Limb (tissue), 2 donors: ENCODE measurements at regions not wholly inside any gene's neighbourhood (a gene's known extent, or its start where the extent isn't known, plus 50 kb on each side); places are given as distances from the start of the nearest gene placed in this dataset.

ENCODE experiments used
- DNase-seq, 2 donors: peaks; one replicate each; pipeline ENCODE4 v3.0.0-alpha.2; 2016; ENCODE audit errors: extremely low spot score in 2 of 2

DNA sequence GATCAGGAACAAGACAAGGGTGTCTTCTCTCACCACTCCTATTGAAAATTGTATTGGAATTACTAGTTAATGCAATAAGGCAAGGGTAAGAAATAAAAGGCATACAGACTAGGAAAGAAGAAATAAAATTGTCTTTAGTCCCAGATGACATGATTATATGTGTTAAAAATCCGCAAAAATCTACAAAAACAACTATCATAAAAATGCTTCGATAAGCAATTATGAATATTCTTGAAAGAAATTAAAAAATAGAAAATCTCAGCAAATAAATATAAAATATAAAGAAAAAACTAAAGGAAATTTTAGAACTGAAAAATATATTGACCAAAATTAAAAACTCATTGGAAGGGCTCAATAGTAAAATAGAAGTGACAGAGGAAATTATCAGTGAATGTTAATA lies 243.3 kb downstream of the ZNF674 start:
- no peak for DNase-seq

DNA sequence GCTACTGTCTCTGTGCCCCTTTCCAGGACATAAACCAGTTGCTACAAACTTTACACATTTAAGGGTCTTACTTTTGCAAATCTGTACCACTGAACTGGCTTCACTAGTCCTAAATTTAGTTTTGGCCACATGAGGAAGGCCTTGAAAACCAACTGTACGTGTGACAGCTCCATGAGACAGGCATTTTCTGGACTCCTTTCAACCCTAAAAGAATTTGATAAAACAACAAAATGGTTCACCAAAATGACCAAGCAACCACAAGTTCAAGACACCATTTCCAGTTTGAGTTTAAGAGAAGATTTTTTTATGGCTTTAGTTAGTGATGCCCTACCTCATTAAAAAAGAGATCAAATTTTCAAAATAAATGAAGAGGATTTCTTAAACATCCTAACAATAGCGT lies 246.4 kb downstream of the ZNF674 start:
- no peak for DNase-seq

DNA sequence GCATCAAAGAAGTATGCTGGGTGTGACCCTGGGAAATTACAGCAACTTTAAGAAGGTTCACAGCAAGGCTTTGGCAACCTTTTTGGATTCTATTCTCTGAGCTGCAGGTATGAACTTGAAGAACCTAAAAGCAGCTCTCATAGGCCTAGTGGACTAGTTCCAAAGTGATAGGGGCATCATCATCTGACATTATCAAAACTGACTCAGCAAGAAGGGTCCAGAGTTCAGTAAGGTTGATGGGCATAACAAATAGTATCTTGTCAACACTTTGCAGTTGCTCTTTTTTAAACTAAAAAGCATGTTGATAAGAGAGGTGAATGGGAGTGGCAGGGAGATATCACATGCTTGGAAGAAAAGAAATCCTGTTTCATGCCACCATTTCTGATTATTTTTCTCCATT lies 249.3 kb downstream of the ZNF674 start:
- no peak for DNase-seq

DNA sequence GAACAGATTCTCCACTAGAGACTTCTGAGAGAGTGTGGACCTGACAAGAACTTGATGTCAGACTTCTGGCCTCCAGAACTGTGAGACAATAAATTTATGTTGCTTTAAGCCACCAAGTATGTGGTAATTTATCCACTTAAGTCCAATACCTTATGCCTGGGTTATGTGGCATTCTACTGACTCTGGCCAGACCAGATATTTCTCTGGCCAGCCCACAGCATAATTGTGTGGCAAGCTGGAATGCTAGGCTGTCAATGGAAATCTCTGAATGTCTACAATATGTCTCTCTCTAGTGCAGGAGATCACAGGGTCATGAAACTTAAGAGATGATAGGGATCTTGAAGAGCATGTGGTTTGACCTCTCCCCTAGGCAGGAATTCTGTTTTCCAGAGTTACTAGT lies 251.0 kb downstream of the ZNF674 start:
- no peak for DNase-seq

DNA sequence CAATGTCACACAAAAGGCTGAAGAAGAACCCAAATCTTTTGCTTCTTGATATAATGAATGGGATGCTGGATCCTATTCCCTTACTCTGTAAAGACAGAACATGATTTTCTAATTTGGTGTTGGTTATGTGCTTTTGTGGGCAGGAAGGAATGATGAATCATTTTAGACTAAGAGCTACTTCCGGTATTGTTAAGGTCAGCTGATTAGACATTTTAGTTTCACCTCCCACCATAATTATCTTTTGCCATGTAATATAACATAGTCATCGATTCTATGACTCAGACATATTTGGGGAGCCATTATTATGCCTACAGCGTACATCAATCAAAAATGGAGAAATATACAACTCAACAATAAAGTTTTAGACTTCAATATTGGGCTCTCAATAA lies 265.3 kb downstream of the ZNF674 start:
- DNase-seq, result no peak

DNA sequence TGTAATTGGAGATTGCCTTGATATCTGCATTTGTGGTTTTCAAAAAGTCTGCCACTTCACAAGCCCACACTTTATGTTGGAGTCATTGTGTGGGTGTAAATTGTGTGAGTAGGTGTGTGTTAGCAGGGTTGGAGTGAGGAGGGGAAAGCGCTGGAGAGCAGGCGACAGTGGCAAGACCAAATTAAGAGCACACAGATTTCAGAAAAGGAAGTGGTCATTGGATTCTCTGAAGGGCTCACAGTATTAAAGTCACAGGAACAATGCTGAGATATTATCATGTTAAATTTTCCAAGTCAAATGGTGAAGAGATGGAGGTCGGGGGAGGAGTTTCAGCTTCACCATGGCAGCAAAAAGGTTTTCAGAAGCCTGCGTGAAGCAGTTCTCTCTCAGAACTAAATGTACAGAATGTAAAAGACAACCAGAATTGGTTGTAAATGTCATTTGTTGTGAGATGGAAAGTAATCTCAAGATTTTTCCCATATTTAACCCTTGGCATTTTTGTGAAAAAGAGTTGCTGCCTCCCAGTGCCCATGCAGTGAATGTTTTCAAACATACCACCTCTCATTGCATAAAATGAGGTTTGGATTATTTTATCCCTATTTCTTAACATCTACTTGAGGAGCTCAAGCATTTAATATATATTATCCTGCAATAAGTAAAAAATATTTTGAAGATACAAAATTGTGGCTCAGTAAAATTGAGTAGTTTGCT lies 265.9 kb downstream of the ZNF674 start:
- DNase-seq, result no peak

DNA sequence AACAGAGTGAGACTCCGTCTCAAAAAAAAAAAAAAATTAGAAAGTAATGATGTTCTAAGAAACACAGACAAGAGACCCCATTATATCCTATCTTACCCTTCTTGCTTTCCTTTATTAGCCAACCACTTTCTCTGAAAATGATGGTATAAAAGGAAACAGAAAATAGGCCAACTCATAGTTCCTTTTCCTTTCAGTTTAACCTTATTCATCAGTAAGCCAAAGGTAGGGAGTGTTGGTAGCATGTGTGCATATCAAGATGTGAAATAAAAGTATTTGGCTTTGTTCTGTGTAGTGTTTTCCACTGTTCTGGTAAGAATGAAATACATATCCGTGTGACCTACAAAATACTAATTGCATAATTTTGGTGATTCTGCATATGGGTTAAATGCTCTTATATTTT lies 266.6 kb downstream of the ZNF674 start:
- DNase-seq, result no peak

DNA sequence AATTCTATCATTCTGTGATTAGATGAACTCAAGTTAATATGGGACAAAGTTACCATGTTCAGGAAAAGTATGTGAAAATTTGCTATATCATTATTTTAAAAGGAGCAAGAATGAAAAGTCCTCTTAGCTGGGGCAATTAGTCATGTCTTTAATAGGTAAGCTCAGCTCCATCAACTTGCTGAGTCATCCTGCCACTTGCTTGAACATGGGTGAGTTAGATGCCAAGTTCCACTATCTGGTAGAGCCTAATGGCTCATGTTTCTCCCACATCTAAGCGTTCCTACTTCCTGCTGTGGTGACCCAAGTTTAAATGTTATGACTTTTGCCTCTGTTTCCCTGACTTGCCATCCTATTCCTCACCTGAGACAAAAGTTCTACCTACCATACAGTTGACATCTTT lies 276.8 kb downstream of the ZNF674 start:
- DNase-seq, result no peak

DNA sequence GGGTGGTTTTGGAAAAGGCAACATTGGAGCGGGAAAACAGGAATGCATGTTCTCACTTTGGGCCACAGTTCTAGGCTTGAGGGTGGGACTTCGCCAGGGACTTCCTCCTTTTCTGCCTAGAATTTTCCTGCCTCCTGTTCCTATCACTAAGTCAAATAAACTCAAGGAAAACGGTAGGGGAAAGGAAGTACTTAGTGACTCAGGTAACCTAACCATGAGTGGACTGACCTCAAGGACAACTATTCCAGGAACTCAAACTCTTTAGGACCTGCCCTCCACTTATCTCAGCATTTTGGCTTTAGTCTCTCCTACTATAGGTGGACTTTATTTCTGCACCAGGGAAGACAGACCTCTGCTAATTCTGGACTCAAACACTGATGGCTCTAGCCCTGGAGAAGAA lies 281.7 kb downstream of the ZNF674 start:
- DNase-seq, result no peak

DNA sequence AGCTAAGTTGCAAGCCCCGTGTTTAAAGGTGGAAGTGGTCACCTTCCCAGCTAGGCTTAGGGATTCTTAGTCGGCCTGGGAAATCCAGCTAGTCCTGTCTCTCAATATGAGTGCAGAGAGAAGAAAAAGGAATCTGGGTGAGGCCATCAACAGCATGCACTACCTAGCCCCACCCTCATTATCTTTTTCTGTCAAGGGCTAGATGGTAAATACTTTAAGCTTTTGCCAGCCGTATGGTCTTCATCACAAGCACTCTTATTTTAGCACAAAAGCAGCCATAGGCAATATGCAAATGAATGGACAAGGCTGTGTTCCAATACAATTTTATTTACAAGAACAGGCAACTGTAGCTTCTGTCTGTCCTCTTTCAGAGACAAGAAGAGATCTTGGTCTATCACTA lies 282.9 kb downstream of the ZNF674 start:
- no peak for DNase-seq

DNA sequence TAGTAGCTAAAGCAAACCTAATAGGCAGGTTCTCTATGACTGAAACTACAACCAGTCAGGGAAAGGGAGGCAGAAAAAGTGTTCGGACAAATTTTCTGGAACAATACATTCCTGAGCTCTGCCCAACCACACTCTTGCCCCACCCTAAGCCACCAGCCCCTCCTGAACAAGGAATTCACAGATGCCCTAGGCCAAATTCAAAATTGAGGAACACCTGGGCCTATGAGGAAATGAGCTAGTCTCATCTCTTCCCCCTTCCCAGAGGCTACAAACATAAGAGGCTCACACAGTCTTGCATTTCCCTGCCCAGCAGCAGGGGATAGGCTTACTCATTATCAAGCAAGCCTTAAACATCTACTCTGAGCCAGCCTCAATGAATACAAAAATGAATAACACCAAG lies 284.7 kb downstream of the ZNF674 start:
- DNase-seq, result no peak

DNA sequence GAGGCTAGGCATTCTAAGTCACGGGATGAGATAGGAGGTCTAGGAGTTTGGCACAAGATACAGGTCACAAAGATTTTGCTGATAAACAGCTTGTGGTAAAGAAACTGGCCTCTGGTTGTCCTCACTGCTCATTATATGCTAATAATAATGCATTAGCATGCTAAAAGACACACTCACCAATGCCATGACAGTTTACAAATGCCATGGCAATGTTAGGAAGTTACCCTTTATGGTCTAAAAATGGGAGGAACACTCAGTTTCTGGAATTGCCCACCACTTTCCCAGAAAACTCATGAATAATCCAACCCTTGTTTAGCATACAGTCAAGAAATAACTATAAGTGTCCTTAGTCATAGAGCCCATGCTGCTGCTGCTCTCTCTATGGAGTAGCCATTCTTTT lies 286.9 kb downstream of the ZNF674 start:
- DNase-seq, result no peak

DNA sequence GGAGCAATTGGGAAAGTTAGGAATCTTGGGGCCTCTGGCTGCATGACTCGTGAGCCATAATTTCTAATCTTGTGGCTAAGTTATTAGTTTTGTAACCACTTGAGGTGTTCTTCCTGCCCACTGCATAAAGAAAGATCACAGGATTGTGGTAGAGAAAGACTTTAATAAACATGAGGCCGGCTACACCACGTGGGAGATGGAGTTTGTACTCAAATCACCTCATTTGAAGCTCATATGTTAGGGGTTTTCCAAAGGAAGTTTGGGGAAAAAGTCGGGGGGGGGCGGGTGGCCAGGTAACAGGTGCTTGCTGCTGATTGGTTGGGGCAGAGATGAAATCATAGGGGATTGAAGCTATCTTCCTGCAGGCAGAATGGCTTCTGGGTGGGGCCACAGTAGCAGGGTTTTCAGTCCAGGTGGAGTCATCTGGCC lies 287.8 kb downstream of the ZNF674 start:
- DNase-seq, result no peak

DNA sequence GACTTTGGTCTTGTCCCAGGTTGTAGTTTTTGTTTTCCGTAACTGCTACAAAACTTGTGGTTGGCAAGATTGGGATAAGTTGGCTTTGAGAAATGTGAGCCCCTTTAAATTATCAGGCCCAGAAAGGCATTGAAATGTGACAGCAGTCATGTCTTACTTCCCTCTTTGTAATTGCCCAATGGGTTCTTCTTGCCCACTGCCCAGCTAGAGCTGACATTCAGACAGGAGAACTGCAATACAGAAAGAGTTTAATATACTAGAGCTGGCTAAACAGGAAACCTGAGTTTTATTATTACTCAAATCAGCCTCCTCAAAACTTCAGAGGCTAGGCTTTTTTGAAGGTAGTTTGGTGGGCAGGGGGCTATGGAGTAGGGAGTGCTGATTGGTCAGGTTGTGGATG lies 288.3 kb downstream of the ZNF674 start:
- DNase-seq, result no peak

DNA sequence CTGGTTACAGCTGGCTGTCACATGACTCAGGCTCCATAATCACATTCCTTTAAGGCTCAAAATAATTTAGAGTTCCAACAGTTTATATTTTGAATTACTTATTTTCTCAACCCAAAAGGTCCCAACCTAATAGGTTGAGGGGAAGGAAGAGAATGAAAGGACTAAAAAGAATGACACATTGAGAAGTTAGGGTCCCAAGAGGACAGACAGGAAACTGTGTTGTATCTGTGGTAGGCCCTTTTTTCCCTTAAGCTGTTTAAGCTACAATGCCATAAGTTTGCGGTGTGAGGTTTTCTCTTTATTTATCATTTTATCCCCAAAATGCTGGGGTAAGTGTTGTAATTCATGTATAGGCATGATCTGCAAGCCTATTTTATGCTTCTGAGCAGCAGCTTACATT lies 290.2 kb downstream of the ZNF674 start:
- no peak for DNase-seq

DNA sequence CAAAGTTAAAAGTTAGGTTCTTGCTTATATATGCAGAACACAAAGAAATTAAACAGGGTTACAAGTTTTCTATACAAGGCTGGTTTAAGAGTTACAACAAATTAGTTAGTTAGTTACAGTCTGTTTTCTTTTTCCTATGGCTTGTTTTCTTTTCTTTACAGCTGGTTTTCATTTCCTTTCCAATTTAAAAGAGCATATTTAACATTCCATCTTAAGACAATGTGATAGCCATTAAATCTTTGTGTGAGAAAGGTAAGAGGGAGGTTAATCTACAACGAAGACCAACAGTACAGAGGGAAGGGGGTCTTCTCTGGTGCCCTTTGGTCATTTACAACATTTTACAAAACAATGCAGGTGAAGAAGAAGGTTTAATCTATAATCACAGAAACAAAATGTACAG lies 290.6 kb downstream of the ZNF674 start:
- no peak for DNase-seq

DNA sequence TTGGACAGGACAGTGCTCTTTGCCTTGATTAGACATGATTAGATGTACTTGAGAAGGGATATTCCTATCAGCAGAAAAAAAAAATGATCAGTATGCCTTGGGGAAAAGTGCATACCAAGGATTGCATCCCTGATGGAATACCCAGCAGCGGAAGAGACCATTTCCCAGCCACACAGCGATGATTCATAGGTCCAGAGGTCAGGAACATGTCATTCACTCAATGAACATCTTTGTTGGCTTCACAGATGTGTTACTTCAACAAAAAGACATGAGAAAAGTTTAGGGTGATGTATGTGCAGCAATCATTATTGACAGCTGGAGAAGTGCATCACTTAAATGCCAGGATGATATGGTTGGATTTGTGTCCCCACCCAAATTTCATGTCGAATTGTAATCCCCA lies 293.5 kb downstream of the ZNF674 start:
- DNase-seq, result no peak

DNA sequence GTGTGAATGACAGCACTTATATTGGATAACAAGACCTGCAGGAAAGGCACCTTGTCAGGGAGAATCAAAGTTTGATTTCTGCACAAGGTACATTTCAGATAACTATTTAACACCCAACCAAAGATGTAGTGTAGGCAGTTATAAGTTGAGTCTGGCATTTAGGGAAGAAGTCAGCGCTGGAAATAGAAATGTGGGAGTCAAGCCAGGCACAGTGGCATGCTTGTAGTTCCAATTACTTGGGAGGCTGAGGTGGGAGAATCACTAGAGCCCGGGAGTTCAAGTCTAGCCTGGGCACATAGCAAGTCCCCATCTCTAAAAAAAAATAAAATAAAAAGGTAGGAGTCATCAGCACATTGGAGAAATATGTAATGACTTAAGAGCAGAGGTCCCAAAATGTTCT lies 295.1 kb downstream of the ZNF674 start:
- DNase-seq, result no peak

DNA sequence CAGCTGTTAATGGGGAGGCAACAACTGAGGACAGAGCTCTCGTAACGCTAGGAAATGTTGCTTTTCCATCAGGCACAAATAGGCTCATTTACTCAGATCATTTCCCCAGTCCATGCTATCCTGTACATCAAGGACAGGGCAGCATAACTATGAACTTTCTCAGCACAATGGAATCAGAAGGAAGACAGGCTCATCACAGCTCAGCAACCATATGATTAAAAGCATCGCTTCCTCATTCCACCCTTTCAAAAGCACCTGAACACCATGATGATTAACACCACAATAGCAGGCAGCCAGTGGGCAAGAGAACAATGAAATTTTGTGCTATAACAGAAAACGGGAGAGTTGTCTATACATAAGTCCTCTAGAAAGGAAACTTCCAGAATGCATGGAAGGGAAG lies 297.8 kb downstream of the ZNF674 start:
- DNase-seq, result no peak

DNA sequence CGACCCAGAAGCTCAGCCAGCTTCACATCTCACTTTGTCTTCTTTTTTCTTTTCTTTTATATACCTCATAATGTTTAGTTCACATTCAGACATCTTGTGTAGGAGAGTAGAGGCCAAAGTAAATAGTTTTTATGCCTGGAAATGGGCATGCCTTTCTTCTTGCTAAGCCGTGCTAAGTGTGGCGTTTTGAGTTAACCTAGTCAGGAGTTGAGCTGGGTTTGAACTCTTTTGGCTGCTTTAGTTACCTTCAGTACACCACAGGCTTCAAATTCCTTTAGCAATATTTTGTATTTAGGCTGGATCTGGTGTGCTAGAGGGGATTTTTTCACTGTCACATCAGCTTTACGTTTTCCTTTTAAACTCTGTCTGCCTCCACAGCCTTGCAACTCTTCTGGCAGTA lies 300.8 kb downstream of the ZNF674 start:
- DNase-seq, result no peak

DNA sequence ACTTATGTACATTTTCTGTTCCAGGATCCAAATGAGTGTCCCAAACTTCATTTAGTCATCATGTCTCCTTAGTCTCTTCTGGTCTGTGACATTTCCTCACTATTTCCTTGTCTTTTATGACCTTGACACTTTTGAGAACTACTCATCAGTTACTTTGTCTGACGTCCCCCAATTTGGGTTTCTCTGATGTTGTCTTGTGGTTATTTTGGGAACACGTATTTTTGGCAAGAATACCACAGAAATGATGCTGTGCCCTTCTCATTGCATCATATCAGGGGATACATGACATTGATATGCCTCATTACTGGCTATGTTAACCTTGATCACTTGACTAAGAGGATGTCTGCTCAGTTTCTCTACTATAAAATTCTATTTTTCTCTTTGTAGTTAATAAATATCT lies 308.8 kb downstream of the ZNF674 start:
- DNase-seq, result no peak

DNA sequence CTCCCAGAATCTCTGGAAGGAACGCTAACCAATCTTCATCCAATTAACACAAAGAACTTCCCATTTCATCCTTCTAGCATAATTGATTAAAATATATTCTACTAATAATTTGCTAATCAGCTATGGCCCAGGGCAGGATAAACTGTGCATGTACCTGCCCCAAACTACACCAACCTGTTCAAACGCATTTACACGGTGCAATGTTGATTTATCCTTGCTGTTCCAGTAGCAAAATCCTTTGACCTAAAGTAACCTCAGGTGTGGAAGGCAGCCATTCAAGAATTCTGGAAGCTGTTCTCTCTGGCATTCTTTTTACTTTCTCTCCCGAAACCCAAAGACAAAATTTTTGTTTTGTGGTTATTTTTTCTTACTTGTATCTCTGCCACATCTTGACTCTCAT lies 309.4 kb downstream of the ZNF674 start:
- no peak for DNase-seq

DNA sequence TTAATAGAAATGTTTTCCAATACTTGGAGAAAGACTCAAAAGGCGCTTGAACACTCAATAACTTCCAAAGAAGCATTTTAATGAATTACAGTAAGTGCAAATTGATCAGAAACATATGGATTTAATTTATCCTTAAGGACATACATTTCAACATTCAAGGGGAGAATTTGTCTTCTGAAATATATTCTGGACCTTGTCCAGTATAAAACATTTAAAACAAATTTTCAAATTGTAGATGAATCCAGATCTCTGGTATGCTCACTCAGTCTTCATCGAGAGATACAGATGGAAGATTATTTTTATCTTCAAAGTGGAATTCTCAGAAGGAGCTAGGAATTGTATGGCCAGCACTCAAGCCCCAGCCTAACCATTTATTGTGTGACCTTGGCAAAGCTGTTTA lies 310.4 kb downstream of the ZNF674 start:
- DNase-seq, result no peak

DNA sequence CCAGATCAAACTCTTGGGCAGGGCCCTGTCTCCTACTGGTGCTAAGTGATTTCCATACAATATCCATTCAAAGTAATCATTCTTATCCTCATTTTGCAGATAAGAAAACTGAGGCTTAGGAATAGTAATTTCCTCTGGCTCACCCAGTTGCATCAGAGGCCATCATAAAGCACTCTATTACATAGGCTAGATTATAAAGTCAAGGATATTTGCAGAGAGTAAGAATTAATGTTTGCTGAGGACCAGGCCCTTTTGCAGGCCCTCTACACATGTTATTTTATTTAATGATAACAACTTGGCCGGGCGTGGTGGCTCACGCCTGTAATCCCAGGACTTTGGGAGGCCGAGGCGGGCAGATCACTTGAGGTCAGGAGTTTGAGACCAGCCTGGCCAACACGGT lies 316.8 kb downstream of the ZNF674 start:
- DNase-seq, result no peak
